Heart right ventricle (tissue), 16 donors: ENCODE measurements at regions not wholly inside any gene's neighbourhood (a gene's known extent, or its start where the extent isn't known, plus 50 kb on each side); places are given as distances from the start of the nearest gene placed in this dataset.

ENCODE experiments used
- ATAC-seq, 8 donors: fragments of 200-7000 bp; cut with Tn5 transposase; one replicate each; pipeline ENCODE4 v1.9.1; 2020; ENCODE audit warnings: mild to moderate bottlenecking in 8 of 8, moderate library complexity in 8 of 8, moderate number of reproducible peaks in 1 of 8
- DNase-seq, 2 donors: peaks; one replicate each; pipeline ENCODE4 v3.0.0-alpha.2; 2020
- H3K27ac ChIP-seq, 10 donors: fragments of 200-600 bp; sonication (generic) in 2 of 10; one replicate each; pipeline versions ENCODE4 v1.5.0 to v1.8.0; 2020 to 2022; ENCODE audit warnings: mild to moderate bottlenecking in 3 of 10
- H3K27me3 ChIP-seq, 7 donors: fragments of 200-600 bp; one replicate each; pipeline ENCODE4 v1.8.0; 2021 to 2022; ENCODE audit warnings: mild to moderate bottlenecking in 2 of 7
- H3K36me3 ChIP-seq, 9 donors: fragments of 200-600 bp; sonication (generic) in 1 of 9; one replicate each; pipeline versions ENCODE4 v1.5.0 to v1.8.0; 2020 to 2022; ENCODE audit warnings: mild to moderate bottlenecking in 2 of 9
- H3K4me1 ChIP-seq, 9 donors: fragments of 200-600 bp; sonication (generic) in 1 of 9; one replicate each; pipeline versions ENCODE4 v1.5.0 to v1.8.0; 2020 to 2022; ENCODE audit warnings: mild to moderate bottlenecking in 4 of 9
- H3K4me3 ChIP-seq, 10 donors: fragments of 200-600 bp; sonication (generic) in 2 of 10; one replicate each; pipeline versions ENCODE4 v1.5.0 to v1.8.0; 2020 to 2022; ENCODE audit warnings: mild to moderate bottlenecking in 7 of 10, moderate library complexity in 2 of 10
- H3K9me3 ChIP-seq, 11 donors: fragments of 200-600 bp in 10 of 11; sonication (generic) in 2 of 11; one replicate each; pipeline versions ENCODE4 v1.5.0 to v1.8.0; 2013 to 2022; ENCODE audit warnings: mild to moderate bottlenecking in 2 of 11, control low read depth in 1 of 11, moderate library complexity in 1 of 11
- CTCF ChIP-seq, 9 donors: fragments of 200-600 bp; sonication (generic) in 2 of 9; IDR thresholded peaks; one replicate each; pipeline versions ENCODE4 v1.5.0 to v1.8.0; 2021 to 2022; ENCODE audit warnings: antibody characterized with exemption in 9 of 9, mild to moderate bottlenecking in 5 of 9, moderate library complexity in 1 of 9
- WGBS, 2 donors: extraction: QIAGEN DNeasy Blood & Tissue Kit; methylation state at CpG; one replicate each; pipeline ENCODE4 v1.1.7; 2013; ENCODE audit warnings: inconsistent platforms in 1 of 2; 5-methylcytosine and 5-hydroxymethylcytosine counted together
- intact Hi-C, 10 donors: fragments of 100-400 bp; cut with DNase I; formaldehyde crosslinking; loops; one replicate each; pipeline versions ENCODE4 v1.11.1 to v1.14.2; 2022
- donor health status: Arrhythmogenic right ventricular cardiomyopathy.
- donor health status: ischemic (EF 13 %, LVEDD 7.1; RV severe dilation, severe dysfunction).
- donor health status: healthy with polysubstance abuse.
- donor health status: DM: no; HTN: yes; CAD: no.
- donor health status: DM: no; HTN: no; CAD: no.
- donor health status: ischemic (EF 25% LVEDD 6.9; RV normal size, moderate dysfunction).
- donor health status: ischemic (EF 25% LVEDD 5.7; RV mildly dilated, moderate dysfunction).
- donor health status: healthy.
- donor health status: DM: yes; HTN: yes; CAD: no.
- donor health status: Ischemic cardiomyopathy.
- donor health status: ischemic (EF 35%, LVEDD 5.7; RV mildly dilated, moderate dysfunction).
- donor health status: nonischemic (EF 11% LVEDD 7.7; RV severe dilation, severe dysfunction).
- donor health status: DM: yes; HTN: yes; CAD: no.
- donor health status: PGD.
- donor health status: ischemic (EF 29% LVEDD 5.4; RV normal size, mild dysfunction).
- donor health status: nonischemic (EF 23%, LVEDD 6.1; RV moderate dilation, normal function).

- TF ChIP-seq CTCF (IDR thresholded peaks at IDR 0.05), result no peak
- no peaks in the 10 kb centered on the region for H3K4me1 ChIP-seq
- no peaks in the 10 kb centered on the region for H3K9me3 ChIP-seq
- no peak overlapping the region for H3K27ac ChIP-seq
- H3K36me3 ChIP-seq, result no peaks in the 10 kb centered on the region
- no peak overlapping the region for H3K4me3 ChIP-seq
- no peak for DNase-seq
- no peak for ATAC-seq
- intact Hi-C loops, result no loop called here
- no peaks in the 10 kb centered on the region for H3K27me3 ChIP-seq
Observed at GRCh38 chr2:193562031-193562430, 1367.3 kb upstream of the TMEFF2 start.

GRCh38 chr2:193561054-193561453 lies 1366.3 kb upstream of the TMEFF2 start:
- H3K27ac ChIP-seq, result no peak overlapping the region
- H3K4me3 ChIP-seq, result no peak overlapping the region
- no peaks in the 10 kb centered on the region for H3K4me1 ChIP-seq
- DNase-seq (no peak), ATAC-seq (no peak)
- no peaks in the 10 kb centered on the region for H3K9me3 ChIP-seq
- TF ChIP-seq CTCF (IDR thresholded peaks at IDR 0.05), result no peak
- intact Hi-C loops, result no loop called here
- WGBS, 2 donors, result 73 to 76% methylated on average over 3 of the region's 3 CpGs
- no peaks in the 10 kb centered on the region for H3K27me3 ChIP-seq
- no peaks in the 10 kb centered on the region for H3K36me3 ChIP-seq

- Histone ChIP-seq H3K4me1 (no peaks in the 10 kb centered on the region), H3K4me3 (no peak overlapping the region), H3K27me3 (no peaks in the 10 kb centered on the region), H3K36me3 (no peaks in the 10 kb centered on the region), H3K27ac (no peak overlapping the region), H3K9me3 (peaks cover 0 to 12% (median 0%) of the 10 kb centered on the region in 11 donors)
- intact Hi-C loops, result no loop called here
- no peak for ATAC-seq
- no peak for TF ChIP-seq CTCF (IDR thresholded peaks at IDR 0.05)
- no peak for DNase-seq
- 58 to 67% methylated on average over 1 of the region's 1 CpG for WGBS, 2 donors
Observed at GRCh38 chr2:193556766-193557470, 1362.2 kb upstream of the TMEFF2 start.

GRCh38 chr2:193549661-193550060 lies 1354.9 kb upstream of the TMEFF2 start:
- H3K4me3 ChIP-seq, result no peak overlapping the region
- no peak for TF ChIP-seq CTCF (IDR thresholded peaks at IDR 0.05)
- intact Hi-C loops, result no loop called here
- no peaks in the 10 kb centered on the region for H3K4me1 ChIP-seq
- DNase-seq (no peak), ATAC-seq (no peak)
- H3K9me3 ChIP-seq, result peaks cover 0 to 43% (median 14%) of the 10 kb centered on the region in 11 donors
- H3K27me3 ChIP-seq, result no peaks in the 10 kb centered on the region
- no peaks in the 10 kb centered on the region for H3K36me3 ChIP-seq
- no peak overlapping the region for H3K27ac ChIP-seq
